GM19467 (cell line): ENCODE measurements at regions not wholly inside any gene's neighbourhood (a gene's known extent, or its start where the extent isn't known, plus 50 kb on each side); places are given as distances from the start of the nearest gene placed in this dataset.

Experiments
- ATAC-seq: cut with Tn5 transposase; IDR thresholded peaks from one replicate; pipeline ENCODE4 v1.9.1; 2021; ENCODE audit warnings: mild to moderate bottlenecking, moderate library complexity; ENCODE audit not compliant: unreplicated experiment

- no peak for ATAC-seq
Observed at GRCh38 chr22:47659467-47660223, 897.2 kb downstream of the TBC1D22A start.

GRCh38 chr22:47658182-47658581 lies 895.7 kb downstream of the TBC1D22A start:
- no peak for ATAC-seq

DNA sequence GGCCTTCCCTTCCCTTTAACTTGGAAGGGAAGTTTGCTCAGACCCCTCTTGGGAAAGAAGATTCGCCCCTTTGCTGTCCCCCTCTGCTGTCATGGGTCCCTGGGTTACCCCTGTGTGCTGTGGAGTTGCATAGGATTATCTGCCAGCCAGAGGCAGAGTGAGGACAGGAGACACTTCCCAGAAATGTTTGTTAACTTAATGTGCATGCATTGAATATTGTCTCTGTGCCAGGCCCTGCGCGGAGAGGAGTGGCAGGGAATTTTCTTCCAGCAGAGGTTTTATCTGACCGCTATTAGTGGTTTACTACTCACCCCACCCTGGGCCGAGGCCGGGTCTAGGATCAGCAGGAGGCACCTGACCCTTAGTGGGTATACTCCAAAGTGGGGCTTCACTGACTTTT lies 894.8 kb downstream of the TBC1D22A start:
- no peak for ATAC-seq

DNA sequence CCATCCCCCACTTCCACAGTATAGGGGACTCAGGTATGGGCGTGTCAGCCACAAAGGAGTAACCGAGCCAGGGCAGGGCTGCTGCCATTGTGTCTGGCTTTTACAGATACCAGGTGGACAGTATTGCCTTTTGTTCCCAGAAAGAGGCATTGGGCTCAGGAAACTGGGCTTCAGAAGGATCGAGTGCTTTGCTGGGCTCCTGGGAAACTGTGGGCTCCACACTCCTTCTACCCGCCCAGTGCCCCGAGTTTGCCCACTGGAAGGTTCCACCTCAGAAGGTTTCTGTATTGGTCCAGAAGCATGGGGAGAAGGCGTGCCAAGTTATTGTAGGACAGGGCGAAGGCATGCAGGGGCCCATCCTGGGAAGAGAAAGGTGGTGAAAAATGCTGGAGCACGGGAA lies 894.4 kb downstream of the TBC1D22A start:
- ATAC-seq, result no peak

DNA sequence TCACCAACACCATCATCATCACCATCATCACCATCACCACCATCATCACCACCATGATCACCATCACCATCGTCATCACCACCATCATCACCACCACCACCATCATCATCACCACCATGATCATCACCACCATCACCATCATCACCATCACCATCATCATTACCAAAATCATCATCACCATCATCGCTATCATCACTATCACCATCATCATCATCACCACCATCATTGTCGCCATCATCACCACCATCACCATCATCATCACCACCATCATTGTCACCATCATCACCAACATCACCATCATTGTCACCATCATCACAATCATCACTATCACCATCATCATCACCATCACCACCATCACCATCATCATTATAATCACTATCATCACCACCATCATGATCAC lies 893.5 kb downstream of the TBC1D22A start:
- no peak for ATAC-seq

DNA sequence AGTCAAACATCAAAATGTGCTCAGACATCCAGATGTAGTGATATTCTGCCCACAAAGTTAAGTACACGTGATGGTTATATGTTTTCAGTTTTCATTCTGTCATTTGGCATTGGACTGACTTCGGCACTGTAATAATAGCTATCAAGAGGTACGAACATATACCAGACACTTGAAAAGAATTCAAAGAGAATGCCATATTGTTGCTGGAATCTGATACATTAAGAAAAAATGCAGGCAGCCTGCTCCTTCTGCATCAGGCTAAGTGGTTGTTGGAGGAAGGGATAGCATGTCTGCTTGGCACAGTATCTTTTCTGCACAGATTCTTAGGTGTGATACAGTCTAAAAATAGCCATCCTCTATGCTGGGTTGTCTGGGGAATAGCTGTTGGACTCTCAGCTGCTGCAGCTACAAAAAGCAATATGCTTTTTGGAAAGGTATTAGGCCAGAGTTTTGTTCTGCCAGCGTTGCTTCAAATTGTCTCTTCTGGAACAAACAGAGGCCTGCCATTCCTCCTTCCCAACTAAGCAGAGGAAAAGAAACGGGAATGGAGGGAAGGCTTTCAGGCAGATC lies 892.6 kb downstream of the TBC1D22A start:
- ATAC-seq, result no peak

- no peak for ATAC-seq
Observed at GRCh38 chr22:47653921-47654320, 891.5 kb downstream of the TBC1D22A start.

- ATAC-seq, result no peak
Observed at GRCh38 chr22:47651216-47651987, 889.0 kb downstream of the TBC1D22A start.

DNA sequence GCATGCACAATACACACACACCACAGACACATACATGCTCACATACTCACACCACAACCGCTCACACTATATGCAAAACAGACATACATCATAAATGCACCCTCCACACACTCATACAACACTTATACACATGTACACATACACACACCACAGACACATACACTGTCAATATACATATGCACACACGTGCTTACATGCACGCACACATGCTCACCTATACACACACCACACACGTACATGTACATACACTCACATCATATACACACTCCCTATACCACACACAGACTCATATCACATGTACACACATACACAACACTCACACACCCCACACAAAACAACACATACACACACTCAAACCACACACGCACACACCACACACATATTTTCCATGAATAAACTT lies 885.3 kb downstream of the TBC1D22A start:
- ATAC-seq, result no peak

DNA sequence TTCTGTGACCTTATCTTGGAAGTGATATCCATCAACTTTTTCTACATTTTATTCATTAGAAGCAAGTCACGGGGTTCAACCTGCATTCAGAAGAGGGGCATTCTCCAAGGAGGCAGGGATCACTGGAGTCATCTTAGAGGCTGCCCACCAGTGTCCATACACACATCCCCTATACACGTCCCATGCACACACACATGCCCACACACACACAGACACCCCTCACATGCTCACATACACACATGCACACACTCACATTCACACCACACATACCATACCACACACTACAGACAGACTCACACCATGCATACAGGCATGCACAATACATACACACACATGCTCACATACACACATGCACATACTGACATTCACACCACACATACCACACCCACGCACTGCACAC lies 884.7 kb downstream of the TBC1D22A start:
- ATAC-seq, result no peak

DNA sequence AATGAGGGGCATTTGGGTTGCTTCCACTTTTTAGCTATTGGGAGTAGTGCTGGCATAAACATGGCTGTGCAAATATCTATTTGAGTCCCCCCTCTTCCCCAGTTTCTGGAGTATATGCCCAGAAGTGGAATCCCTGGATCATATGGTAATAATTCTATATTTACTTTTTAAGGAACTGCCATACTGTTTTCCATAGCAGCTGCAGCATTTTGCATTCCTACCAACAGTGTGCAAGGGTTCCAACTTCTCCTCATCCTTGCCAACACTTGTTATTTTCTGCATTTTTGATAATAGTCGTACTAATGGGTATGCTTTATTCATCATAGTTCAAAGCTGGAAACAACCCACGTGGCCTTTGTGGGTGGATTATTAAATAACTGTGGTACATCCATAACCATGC lies 883.5 kb downstream of the TBC1D22A start:
- no peak for ATAC-seq

DNA sequence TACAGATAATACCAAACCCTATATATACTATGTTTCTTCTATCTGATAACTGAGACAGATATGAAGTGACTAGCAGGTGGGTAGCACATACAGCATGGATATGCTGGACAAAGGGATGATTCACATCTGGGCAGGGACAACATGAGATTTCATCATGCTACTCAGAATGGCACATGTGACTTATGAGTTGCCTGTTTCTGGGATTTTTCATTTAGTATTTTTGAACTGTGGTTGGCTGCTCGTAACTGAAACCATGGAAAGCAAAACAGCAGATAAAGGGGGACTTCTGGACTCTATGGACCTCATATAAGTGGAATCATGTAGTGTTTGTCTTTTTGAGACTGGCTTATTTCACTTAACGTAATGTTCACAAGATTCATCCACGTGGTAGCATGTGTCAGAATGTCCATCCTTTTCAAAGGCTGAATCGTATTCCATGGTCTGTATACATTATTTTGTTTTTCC lies 883.0 kb downstream of the TBC1D22A start:
- ATAC-seq, result no peak

DNA sequence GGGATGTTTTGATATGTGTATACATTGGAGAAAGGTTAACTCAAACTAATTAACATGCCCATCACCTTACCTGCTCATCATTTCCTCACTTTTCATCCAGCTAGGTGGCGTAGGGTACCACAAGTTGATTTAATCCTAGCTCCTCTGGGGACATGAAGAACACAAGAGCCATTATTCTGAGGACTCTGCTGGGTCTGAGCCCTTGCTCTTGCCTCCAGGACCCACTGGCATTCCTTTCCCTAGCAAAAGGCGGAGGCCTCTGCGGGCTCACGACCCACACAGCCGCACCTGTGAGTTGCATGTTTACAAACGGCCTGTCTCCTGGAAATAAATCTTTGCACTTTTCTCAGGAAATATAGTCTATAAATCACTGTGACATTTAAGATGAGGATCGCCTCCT lies 871.9 kb downstream of the TBC1D22A start:
- ATAC-seq, result no peak

DNA sequence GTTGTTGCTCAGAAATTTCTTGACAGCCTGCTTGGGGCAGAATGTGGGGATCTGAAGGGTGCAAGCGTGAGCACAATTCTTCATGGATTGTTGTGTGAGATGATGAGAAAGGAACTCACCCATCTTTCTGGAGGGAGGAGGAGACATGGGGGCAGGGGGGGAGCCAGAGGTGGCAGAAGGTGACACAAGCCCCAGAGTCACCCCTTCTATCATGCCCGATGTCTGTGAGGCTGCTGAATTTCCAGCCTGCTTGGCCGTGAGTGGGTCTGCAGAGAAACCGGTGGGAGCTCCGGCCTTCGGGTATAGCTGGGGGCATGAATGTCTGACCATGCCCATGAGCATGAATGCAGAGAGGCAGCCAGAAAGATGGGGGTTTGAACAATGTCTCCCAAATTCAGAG lies 870.7 kb downstream of the TBC1D22A start:
- ATAC-seq, result no peak

DNA sequence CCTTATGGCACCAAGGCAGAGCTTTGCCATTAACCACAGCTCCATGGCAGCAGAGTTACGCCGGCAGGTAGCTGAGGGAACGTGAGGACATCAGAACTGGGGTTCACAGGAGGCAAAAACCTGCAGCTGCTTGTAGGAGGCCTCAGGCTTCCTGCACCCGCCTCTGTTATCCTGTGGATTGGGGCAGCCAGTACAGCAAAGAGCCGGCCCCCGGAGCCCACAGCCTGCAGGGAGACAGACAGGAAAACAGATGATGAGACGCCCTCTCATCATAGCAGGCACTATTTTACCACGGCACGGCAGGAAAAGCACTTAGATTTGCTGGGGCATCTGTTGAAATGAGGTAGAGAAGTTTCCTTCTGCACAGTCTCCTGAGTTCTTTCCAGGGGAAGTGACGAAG lies 870.3 kb downstream of the TBC1D22A start:
- ATAC-seq, result no peak

GRCh38 chr22:47631571-47632102 lies 869.2 kb downstream of the TBC1D22A start:
- ATAC-seq, result no peak

DNA sequence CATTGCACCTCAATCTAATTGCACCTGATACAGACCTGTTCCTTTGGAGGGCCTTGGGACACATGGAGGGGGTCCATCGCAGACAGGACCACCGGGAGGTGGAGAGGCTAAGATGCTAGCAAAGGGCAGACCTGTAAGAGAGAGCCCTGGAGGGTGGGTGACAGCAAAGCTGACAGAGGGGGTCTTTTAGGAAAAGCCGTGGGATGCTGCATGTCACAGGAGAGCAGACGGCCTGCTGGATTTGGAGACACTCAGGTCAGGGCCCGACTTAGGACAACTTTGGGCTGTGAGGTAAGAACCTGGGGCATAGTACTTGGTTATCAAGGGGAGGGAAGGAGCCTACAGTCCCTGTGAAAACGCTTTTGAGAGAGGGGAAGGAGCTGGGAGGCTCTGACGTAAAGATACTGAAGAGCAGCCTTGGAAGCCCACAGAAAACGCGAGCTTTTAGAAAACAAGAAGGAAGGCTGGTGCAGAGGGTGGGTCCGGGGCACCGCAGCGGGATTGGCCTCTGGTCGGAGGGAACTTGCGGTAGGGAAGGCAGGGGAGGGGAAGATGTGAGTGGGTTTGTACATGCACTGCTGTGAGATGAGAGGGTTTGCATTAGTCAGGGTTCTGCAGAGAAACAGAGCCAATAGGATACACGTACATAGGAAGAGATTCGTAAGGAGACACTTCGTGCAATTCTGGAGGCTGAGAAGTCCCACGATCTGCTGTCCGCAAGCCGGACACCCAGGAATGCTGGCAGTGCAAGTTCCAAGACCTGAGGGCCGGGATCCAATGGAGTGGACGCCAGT lies 868.5 kb downstream of the TBC1D22A start:
- ATAC-seq, result no peak

GRCh38 chr22:47629791-47630655 lies 867.6 kb downstream of the TBC1D22A start:
- ATAC-seq, result no peak

GRCh38 chr22:47629273-47629711 lies 866.8 kb downstream of the TBC1D22A start:
- ATAC-seq, result no peak
